Astrocyte of the cerebellum (primary cell): ENCODE measurements at regions not wholly inside any gene's neighbourhood (a gene's known extent, or its start where the extent isn't known, plus 50 kb on each side); places are given as distances from the start of the nearest gene placed in this dataset.
"Not testable (repeated sequence)": the region's sequence is repeated elsewhere in the genome, so short reads cannot be mapped to it uniquely, and the experiment has no call there.

Experiments used
- DNase-seq: peaks from one replicate; pipeline ENCODE4 v3.0.0-alpha.2; 2011; ENCODE audit warnings: low read depth
- H3K4me3 ChIP-seq: 2 replicates; pipeline ENCODE4 v1.5.1; 2011; ENCODE audit warnings: mild to moderate bottlenecking, low read depth, low read length, moderate library complexity
- CTCF ChIP-seq: IDR thresholded peaks from 2 replicates; pipeline ENCODE4 v1.5.1; 2012; ENCODE audit warnings: low read length, low read depth, moderate library complexity, mild to moderate bottlenecking; ENCODE audit errors: missing control alignments
- in situ Hi-C: cut with HindIII; loops from 2 replicates; pipeline ENCODE4 v1.10.0; 2017; ENCODE audit warnings: low sequenced_read_pairs

GRCh38 chr20:6347916-6348315 lies 225.1 kb upstream of the FERMT1 start:
- in situ Hi-C loops, result no loop called here
- TF ChIP-seq CTCF, result no peak
- DNase-seq, result no peak
- H3K4me3 ChIP-seq, result no peak overlapping the region

- DNase-seq, result no peak
- no peak overlapping the region for H3K4me3 ChIP-seq
- in situ Hi-C loops, result no loop called here
- TF ChIP-seq CTCF, result no peak
Measured at GRCh38 chr20:6341491-6341890, 218.7 kb upstream of the FERMT1 start.

GRCh38 chr20:6339176-6339575 lies 216.3 kb upstream of the FERMT1 start:
- no peak overlapping the region for H3K4me3 ChIP-seq
- DNase-seq, result no peak
- TF ChIP-seq CTCF, result no peak
- in situ Hi-C loops, result loop anchor here (5.0 kb wide), 2 partner anchors 72 to 73 kb away; no protein-coding TSS in a partner anchor

- in situ Hi-C loops, result no loop called here
- DNase-seq, result no peak
- no peak for TF ChIP-seq CTCF
- no peak overlapping the region for H3K4me3 ChIP-seq
Measured at GRCh38 chr20:6333110-6333509, 210.3 kb upstream of the FERMT1 start.

GRCh38 chr20:6321235-6321634 lies 198.4 kb upstream of the FERMT1 start:
- in situ Hi-C loops, result loop anchor here (5.0 kb wide), 1 partner anchor 71 kb away; no protein-coding TSS in a partner anchor
- not testable (repeated sequence) for DNase-seq

GRCh38 chr20:6311841-6312655 lies 189.2 kb upstream of the FERMT1 start:
- no peak for DNase-seq
- TF ChIP-seq CTCF, result no peak
- in situ Hi-C loops, result no loop called here
- H3K4me3 ChIP-seq, result no peak overlapping the region

More at GRCh38 chr20:6321235-6321634, 198.4 kb upstream of the FERMT1 start:
- not testable (repeated sequence) for H3K4me3 ChIP-seq

- H3K4me3 ChIP-seq, result no peak overlapping the region
- in situ Hi-C loops, result no loop called here
- TF ChIP-seq CTCF, result no peak
- no peak for DNase-seq
Measured at GRCh38 chr20:6311097-6311496, 188.3 kb upstream of the FERMT1 start.
